Spleen (tissue), 7 donors: ENCODE measurements at regions not wholly inside any gene's neighbourhood (a gene's known extent, or its start where the extent isn't known, plus 50 kb on each side); places are given as distances from the start of the nearest gene placed in this dataset.

Experiments
- POLR2A ChIP-seq, 3 donors: fragments of 450-650 bp; IDR thresholded peaks; one replicate each; pipeline ENCODE4 v1.5.1; 2017; ENCODE audit warnings: antibody characterized with exemption in 3 of 3, mild to moderate bottlenecking in 1 of 3
- POLR2AphosphoS5 ChIP-seq, 3 donors: sonication (generic); formaldehyde crosslinking; IDR thresholded peaks; one replicate each; pipeline ENCODE4 v1.5.1; 2017; ENCODE audit warnings: antibody characterized with exemption in 3 of 3
- TF ChIP-seq, protein P1 (sequence below), 11 experiments: fragments of 200-600 bp in 7 of 11; fragments of 450-650 bp in 4 of 11; sonication (generic) in 4 of 11; IDR thresholded peaks in 8 of 11; conservative IDR thresholded peaks in 3 of 11; 1 replicate in 7 of 11; 2 replicates in 4 of 11; pipeline versions ENCODE4 v1.4.0 to v1.8.0; 2016 to 2021; ENCODE audit warnings: antibody characterized with exemption in 11 of 11, inconsistent platforms in 4 of 11, mild to moderate bottlenecking in 1 of 11
- donor health status: DM: no; HTN: no; CAD: no; lungs with moderate emphysema.
- donor health status: DM: no; HTN: no; CAD: no.
- donor health status: DM: no; HTN: no; CAD: no.

- TF ChIP-seq, protein P1, sequence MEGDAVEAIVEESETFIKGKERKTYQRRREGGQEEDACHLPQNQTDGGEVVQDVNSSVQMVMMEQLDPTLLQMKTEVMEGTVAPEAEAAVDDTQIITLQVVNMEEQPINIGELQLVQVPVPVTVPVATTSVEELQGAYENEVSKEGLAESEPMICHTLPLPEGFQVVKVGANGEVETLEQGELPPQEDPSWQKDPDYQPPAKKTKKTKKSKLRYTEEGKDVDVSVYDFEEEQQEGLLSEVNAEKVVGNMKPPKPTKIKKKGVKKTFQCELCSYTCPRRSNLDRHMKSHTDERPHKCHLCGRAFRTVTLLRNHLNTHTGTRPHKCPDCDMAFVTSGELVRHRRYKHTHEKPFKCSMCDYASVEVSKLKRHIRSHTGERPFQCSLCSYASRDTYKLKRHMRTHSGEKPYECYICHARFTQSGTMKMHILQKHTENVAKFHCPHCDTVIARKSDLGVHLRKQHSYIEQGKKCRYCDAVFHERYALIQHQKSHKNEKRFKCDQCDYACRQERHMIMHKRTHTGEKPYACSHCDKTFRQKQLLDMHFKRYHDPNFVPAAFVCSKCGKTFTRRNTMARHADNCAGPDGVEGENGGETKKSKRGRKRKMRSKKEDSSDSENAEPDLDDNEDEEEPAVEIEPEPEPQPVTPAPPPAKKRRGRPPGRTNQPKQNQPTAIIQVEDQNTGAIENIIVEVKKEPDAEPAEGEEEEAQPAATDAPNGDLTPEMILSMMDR (IDR thresholded peaks at IDR 0.05 in 8 of 11, conservative IDR thresholded peaks at IDR 0.05 in 3 of 11) = no peak
- TF ChIP-seq POLR2A (IDR thresholded peaks at IDR 0.05) = no peak
- no peak for TF ChIP-seq POLR2AphosphoS5 (IDR thresholded peaks at IDR 0.05)
Observed at GRCh38 chr1:14539309-14539708, 59.2 kb upstream of the KAZN start.
